Prostate gland (tissue), 2 donors: ENCODE measurements at regions not wholly inside any gene's neighbourhood (a gene's known extent, or its start where the extent isn't known, plus 50 kb on each side); places are given as distances from the start of the nearest gene placed in this dataset.

ENCODE experiments used
- POLR2A ChIP-seq: fragments of 450-650 bp; IDR thresholded peaks from one replicate; pipeline ENCODE4 v1.6.1; 2016; ENCODE audit warnings: antibody characterized with exemption, mild to moderate bottlenecking
- TF ChIP-seq, protein P1 (sequence below), 4 experiments: fragments of 200-600 bp in 2 of 4; fragments of 450-650 bp in 2 of 4; sonication (generic) in 2 of 4; IDR thresholded peaks; 1 replicate in 3 of 4; 2 replicates in 1 of 4; pipeline ENCODE4 v1.5.1; 2016 to 2019; ENCODE audit warnings: antibody characterized with exemption in 4 of 4, mild to moderate bottlenecking in 2 of 4, moderate library complexity in 2 of 4

DNA sequence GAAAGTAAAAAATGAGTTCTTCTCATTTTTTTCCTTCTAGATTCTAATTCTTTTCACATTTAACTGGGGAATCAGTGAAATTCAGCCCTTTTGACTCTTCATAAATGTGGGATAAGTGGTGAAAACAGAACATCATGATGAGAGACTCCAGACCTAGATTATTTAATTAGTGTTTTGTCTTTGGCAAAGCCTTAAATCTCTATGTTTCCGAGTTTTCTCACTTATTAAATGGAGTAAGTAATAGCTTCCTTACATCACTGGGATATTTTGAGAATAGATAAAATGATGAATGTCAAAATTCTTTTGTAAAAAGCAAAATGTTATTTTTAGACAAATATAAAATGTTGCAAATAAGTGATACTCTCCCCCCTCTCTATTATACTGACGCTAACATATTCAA, 468.6 kb upstream of the ARRDC3 start:
- TF ChIP-seq POLR2A = no peak
- TF ChIP-seq, protein P1, sequence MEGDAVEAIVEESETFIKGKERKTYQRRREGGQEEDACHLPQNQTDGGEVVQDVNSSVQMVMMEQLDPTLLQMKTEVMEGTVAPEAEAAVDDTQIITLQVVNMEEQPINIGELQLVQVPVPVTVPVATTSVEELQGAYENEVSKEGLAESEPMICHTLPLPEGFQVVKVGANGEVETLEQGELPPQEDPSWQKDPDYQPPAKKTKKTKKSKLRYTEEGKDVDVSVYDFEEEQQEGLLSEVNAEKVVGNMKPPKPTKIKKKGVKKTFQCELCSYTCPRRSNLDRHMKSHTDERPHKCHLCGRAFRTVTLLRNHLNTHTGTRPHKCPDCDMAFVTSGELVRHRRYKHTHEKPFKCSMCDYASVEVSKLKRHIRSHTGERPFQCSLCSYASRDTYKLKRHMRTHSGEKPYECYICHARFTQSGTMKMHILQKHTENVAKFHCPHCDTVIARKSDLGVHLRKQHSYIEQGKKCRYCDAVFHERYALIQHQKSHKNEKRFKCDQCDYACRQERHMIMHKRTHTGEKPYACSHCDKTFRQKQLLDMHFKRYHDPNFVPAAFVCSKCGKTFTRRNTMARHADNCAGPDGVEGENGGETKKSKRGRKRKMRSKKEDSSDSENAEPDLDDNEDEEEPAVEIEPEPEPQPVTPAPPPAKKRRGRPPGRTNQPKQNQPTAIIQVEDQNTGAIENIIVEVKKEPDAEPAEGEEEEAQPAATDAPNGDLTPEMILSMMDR (IDR thresholded peaks at IDR 0.05) = no peak
